ENCODE measurements at regions not wholly inside any gene's neighbourhood (a gene's known extent, or its start where the extent isn't known, plus 50 kb on each side); places are given as distances from the start of the nearest gene placed in this dataset.

GRCh38 chr20:60214901-60215815 is 256.9 kb downstream of the CDH26 start:
- no peak for DNase-seq

GRCh38 chr20:60215816-60216730 is 257.9 kb downstream of the CDH26 start:
- DNase-seq, result no peak

- DNase-seq, result no peak
Observed at GRCh38 chr20:60219231-60219630, 261.0 kb downstream of the CDH26 start.

GRCh38 chr20:60219984-60220562 is 261.9 kb downstream of the CDH26 start:
- DNase-seq, result no peak

GRCh38 chr20:60220706-60221105 is 262.5 kb downstream of the CDH26 start:
- DNase-seq, result no peak

GRCh38 chr20:60221593-60221992 is 263.4 kb downstream of the CDH26 start:
- DNase-seq, result no peak

GRCh38 chr20:60222497-60222896 is 264.3 kb downstream of the CDH26 start:
- DNase-seq, result no peak

GRCh38 chr20:60223174-60223573 is 265.0 kb downstream of the CDH26 start:
- no peak for DNase-seq

- DNase-seq, result no peak
Observed at GRCh38 chr20:60224914-60225313, 266.7 kb downstream of the CDH26 start.

- DNase-seq, result no peak
Observed at GRCh38 chr20:60228255-60228654, 270.0 kb downstream of the CDH26 start.

- DNase-seq, result no peak
Observed at GRCh38 chr20:60232380-60232779, 274.2 kb downstream of the CDH26 start.

GRCh38 chr20:60233018-60233630 is 274.9 kb downstream of the CDH26 start:
- no peak for DNase-seq

GRCh38 chr20:60236613-60237012 is 278.4 kb downstream of the CDH26 start:
- DNase-seq, result no peak

- no peak for DNase-seq
Observed at GRCh38 chr20:60237981-60238380, 279.8 kb downstream of the CDH26 start.

GRCh38 chr20:60238992-60239660 is 280.9 kb downstream of the CDH26 start:
- no peak for DNase-seq

GRCh38 chr20:60239956-60240355 is 281.7 kb downstream of the CDH26 start:
- DNase-seq, result no peak

GRCh38 chr20:60240415-60240814 is 282.2 kb downstream of the CDH26 start:
- DNase-seq, result no peak

- no peak for DNase-seq
Observed at GRCh38 chr20:60240986-60241385, 282.8 kb downstream of the CDH26 start.

- DNase-seq, result no peak
Observed at GRCh38 chr20:60242836-60243505, 284.7 kb downstream of the CDH26 start.

- DNase-seq, result no peak
Observed at GRCh38 chr20:60244373-60245146, 286.3 kb downstream of the CDH26 start.

GRCh38 chr20:60246751-60247150 is 288.5 kb downstream of the CDH26 start:
- DNase-seq, result no peak
